ENCODE measurements at regions not wholly inside any gene's neighbourhood (a gene's known extent, or its start where the extent isn't known, plus 50 kb on each side); places are given as distances from the start of the nearest gene placed in this dataset.
"Not testable (repeated sequence)": the region's sequence is repeated elsewhere in the genome, so short reads cannot be mapped to it uniquely, and the experiment has no call there.

DNA sequence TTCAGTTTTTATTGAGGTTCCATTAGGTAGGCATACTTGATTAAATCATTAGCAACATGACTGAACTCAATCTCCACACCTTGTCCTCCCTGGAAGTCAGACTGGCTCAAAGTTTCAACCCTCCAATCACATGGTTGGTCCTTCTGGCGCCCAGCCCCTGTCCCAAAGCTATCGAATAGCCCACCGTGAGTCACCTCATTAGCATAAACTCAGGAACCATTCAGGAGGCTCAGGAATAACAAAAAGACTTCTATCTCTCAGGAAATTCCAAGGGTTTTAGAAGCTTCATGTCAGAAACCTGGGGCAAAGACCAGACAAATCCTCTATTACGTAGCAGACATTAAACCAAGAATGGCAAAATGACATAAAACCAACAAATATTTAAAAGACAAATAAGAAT lies 78.6 kb downstream of the RGS2 start:
- H3K4me3 ChIP-seq (ENCODE audit: low read depth, low read length), result no peak overlapping the region
- CTCF ChIA-PET, result no interaction called here
- DNase-seq (ENCODE audit: low read depth, low spot score), result no peak
- POLR2A ChIA-PET, result no interaction called here
- TF ChIP-seq CTCF (IDR thresholded peaks at IDR 0.05; ENCODE audit: insufficient read depth, low read length, missing control alignments), result no peak

DNA sequence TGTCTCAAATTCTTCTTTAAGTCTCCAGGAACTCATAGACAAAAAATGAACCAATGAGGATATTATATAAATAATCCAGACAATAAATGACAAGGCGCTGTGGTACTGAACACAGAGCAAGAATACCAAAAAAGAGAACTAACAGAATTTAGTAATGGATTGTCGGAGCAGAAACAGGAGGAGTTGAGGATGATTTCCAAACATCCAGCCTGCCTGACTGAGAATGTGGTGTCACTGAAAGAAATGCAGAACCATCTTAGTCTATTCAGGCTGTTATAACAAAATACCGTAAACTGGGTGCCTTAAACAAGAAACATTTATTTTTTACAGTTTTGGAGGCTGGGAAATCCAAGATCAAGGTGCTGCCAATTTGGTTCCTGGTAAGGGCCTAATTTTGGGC lies 79.7 kb downstream of the RGS2 start:
- no peak overlapping the region for H3K4me3 ChIP-seq (ENCODE audit: low read depth, low read length)
- CTCF ChIA-PET, result no interaction called here
- no peak for TF ChIP-seq CTCF (IDR thresholded peaks at IDR 0.05; ENCODE audit: insufficient read depth, low read length, missing control alignments)
- DNase-seq (ENCODE audit: low read depth, low spot score), result no peak
- POLR2A ChIA-PET, result no interaction called here

DNA sequence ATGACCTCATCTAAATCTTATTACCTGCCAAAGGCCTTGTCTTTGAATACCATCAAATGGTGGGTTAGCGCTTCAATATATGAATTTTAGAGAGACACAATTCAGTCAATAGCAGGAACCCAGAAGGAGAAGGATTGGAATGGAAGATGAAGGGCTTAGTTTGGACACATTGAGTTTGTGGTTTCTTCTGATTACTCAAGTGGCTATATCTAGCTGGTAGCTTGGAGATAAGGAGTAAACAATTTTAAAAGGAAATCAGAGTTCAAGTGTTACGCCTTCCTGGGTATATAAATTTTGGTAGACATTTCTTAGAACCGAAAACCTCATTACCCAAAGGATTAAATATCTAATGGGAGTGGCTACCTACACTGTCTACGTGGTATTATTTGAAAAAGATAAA lies 80.2 kb downstream of the RGS2 start:
- H3K4me3 ChIP-seq (ENCODE audit: low read depth, low read length), result no peak overlapping the region
- CTCF ChIA-PET, result no interaction called here
- no peak for DNase-seq (ENCODE audit: low read depth, low spot score)
- POLR2A ChIA-PET, result no interaction called here
- no peak for TF ChIP-seq CTCF (IDR thresholded peaks at IDR 0.05; ENCODE audit: insufficient read depth, low read length, missing control alignments)

- no peak for TF ChIP-seq CTCF (IDR thresholded peaks at IDR 0.05; ENCODE audit: insufficient read depth, low read length, missing control alignments)
- no peak overlapping the region for H3K4me3 ChIP-seq (ENCODE audit: low read depth, low read length)
- no peak for DNase-seq (ENCODE audit: low read depth, low spot score)
- ChIA-PET POLR2A (no interaction called here), CTCF (no interaction called here)
Observed at GRCh38 chr1:192890134-192890533, 81.3 kb downstream of the RGS2 start.

GRCh38 chr1:192892934-192893333 lies 84.1 kb downstream of the RGS2 start:
- no peak for DNase-seq (ENCODE audit: low read depth, low spot score)
- no peak overlapping the region for H3K4me3 ChIP-seq (ENCODE audit: low read depth, low read length)
- ChIA-PET CTCF (interaction anchor here (1.1 kb wide), 1 partner anchor 10 kb away, joined by 3 read pairs; no protein-coding TSS in a partner anchor), POLR2A (no interaction called here)
- no peak for TF ChIP-seq CTCF (IDR thresholded peaks at IDR 0.05; ENCODE audit: insufficient read depth, low read length, missing control alignments)

DNA sequence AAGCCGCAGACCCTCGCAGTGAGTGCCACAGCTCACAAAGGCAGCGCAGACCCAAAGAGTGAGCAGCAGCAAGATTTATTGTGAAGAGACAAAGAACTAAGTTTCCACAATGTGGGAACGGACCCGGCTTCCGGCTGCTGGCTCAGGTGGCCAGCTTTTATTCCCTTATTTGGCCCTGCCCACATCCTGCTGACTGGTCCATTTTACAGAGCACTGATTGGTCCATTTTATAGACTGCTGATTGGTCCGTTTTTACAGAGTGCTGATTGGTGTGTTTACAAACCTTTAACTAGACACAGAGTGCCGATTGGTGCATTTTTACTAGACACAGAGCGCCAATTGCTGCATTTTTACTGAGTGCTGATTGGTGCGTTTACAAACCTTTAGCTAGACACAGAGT lies 86.6 kb downstream of the RGS2 start:
- CTCF ChIA-PET; H3K4me3 ChIP-seq (ENCODE audit: low read depth, low read length); DNase-seq (ENCODE audit: low read depth, low spot score); POLR2A ChIA-PET: not testable (repeated sequence)

GRCh38 chr1:192896376-192896775 lies 87.5 kb downstream of the RGS2 start:
- DNase-seq (ENCODE audit: low read depth, low spot score), result no peak
- ChIA-PET POLR2A (no interaction called here), CTCF (no interaction called here)
- no peak overlapping the region for H3K4me3 ChIP-seq (ENCODE audit: low read depth, low read length)
- TF ChIP-seq CTCF (IDR thresholded peaks at IDR 0.05; ENCODE audit: insufficient read depth, low read length, missing control alignments), result no peak

All from AG04449 (cell line).